ENCODE measurements at regions not wholly inside any gene's neighbourhood (a gene's known extent, or its start where the extent isn't known, plus 50 kb on each side); places are given as distances from the start of the nearest gene placed in this dataset.

DNA sequence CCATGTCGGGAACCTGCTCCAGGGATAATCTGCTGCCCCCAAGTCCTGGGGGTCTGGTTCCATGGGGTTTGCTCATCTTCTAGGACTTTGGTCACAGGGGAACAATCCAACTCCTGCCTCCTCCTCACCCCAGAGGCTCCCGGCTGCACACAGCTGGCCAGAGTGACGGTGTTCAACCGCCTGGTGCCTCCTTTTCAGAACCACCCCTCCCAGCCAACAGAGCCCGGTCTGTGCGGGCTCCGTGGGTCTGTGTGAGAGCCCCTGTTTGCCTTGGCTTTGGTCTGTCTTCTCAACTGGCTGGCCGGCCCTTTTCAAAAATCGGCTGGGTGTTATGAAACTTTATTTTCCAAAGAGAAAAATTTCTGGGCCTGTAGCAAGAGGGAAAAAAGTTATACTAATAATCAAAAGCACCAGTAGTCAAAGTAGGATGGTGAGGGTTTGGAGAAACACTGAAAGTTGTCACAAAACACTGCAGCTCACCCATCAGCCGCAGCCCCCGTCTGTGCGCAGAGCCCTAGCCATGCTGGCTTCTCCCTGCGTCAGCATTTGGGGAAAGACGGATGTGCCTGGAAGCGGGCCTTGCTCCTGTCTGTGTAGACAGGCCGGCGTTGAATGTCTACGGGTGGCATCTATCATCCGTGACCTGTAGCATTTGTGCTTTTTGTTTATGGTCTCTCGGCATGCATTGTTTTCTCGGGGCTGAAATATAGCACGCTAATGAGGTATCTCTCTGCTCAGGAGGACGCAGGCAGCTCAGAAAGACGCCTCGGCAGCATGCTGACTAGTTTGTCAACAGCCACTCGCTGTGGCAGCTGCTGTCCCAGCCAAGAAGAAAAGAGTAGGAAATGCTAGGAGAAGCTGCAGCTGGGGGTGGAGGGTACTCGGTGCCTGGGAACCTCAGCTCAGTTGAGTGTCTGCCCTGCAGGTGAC is 138.6 kb downstream of the GLI2 start:
- ATAC-seq = no peak; the same call in 2 of the 3 replicates
- intact Hi-C loops (cut with micrococcal nuclease; ENCODE audit: unreplicated experiment) = no loop called here
- peaks cover 20 to 86% of the 10 kb centered on the region in 2 experiments for H3K27me3 ChIP-seq (ENCODE audit: control insufficient read depth in 1 of 2, insufficient read depth in 2 of 2, low read length in 2 of 2)
- BruUV-seq (replicated peaks) = no TSS peak
- CTCF ChIA-PET (ENCODE audit: low intra/inter-chr PET ratio, low total read pairs) = no interaction called here
- TF ChIP-seq ZZZ3 (CRISPR knock-in tag; IDR thresholded peaks at IDR 0.05; ENCODE audit: borderline replicate concordance) (no peak), KLF13 (CRISPR knock-in tag; IDR thresholded peaks at IDR 0.05) (no peak), ZNF263 (CRISPR knock-in tag; IDR thresholded peaks at IDR 0.05) (no peak), NFYC (CRISPR knock-in tag; IDR thresholded peaks at IDR 0.05) (no peak), ZFP82 (CRISPR knock-in tag; IDR thresholded peaks at IDR 0.05; ENCODE audit: borderline replicate concordance) (no peak), SIN3A (IDR thresholded peaks at IDR 0.05; ENCODE audit: borderline replicate concordance, low read depth, low read length) (no peak), ZNF546 (CRISPR knock-in tag; conservative IDR thresholded peaks at IDR 0.05) (no peak), ZNF333 (CRISPR knock-in tag; IDR thresholded peaks at IDR 0.05; ENCODE audit: borderline replicate concordance) (no peak), CEBPG (CRISPR knock-in tag; IDR thresholded peaks at IDR 0.05) (no peak), MIXL1 (CRISPR knock-in tag; IDR thresholded peaks at IDR 0.05) (no peak)
- TF ChIP-seq, protein P1, sequence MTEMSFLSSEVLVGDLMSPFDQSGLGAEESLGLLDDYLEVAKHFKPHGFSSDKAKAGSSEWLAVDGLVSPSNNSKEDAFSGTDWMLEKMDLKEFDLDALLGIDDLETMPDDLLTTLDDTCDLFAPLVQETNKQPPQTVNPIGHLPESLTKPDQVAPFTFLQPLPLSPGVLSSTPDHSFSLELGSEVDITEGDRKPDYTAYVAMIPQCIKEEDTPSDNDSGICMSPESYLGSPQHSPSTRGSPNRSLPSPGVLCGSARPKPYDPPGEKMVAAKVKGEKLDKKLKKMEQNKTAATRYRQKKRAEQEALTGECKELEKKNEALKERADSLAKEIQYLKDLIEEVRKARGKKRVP (CRISPR knock-in tag; IDR thresholded peaks at IDR 0.05) = no peak
- no peak overlapping the region for H3K4me2 ChIP-seq (ENCODE audit: low read depth, low read length)
- no peaks in the 10 kb centered on the region for H3K4me1 ChIP-seq (ENCODE audit: insufficient read depth, low read length)
- POLR2A ChIA-PET = no interaction called here
- FAIRE-seq = no peak
- H3K36me3 ChIP-seq (replicated peaks in 1 of 2; ENCODE audit: control insufficient read depth in 1 of 2, insufficient read depth in 2 of 2, low read length in 2 of 2) = no peaks in the 10 kb centered on the region
- no peak overlapping the region for H2AFZ ChIP-seq (ENCODE audit: low read length)
- peaks cover 4% of the 10 kb centered on the region; the same call in 1 of the 2 replicates for H4K20me1 ChIP-seq (ENCODE audit: insufficient read depth, low read length)
- H3K27ac ChIP-seq (ENCODE audit: extremely low read length, insufficient read depth, low read length) = no peak overlapping the region
- no peak overlapping the region for H3K4me3 ChIP-seq (replicated peaks in 1 of 3; ENCODE audit: insufficient read depth in 1 of 3, low read depth in 2 of 3, low read length in 3 of 3)
- in situ Hi-C loops (cut with HindIII; ENCODE audit: extremely low pct_ligation_motif_present, low pct_unique_long_range_greater_than_20kb) = no loop called here
- H3K9me3 ChIP-seq (ENCODE audit: low read length) = no peaks in the 10 kb centered on the region
- no peaks in the 10 kb centered on the region for H3K79me2 ChIP-seq (ENCODE audit: insufficient read depth, low read length)
- WGBS (ENCODE audit: low lambda C conversion rate) = 13% methylated on average over 26 of the region's 27 CpGs
- no peak overlapping the region for H3K9ac ChIP-seq (ENCODE audit: insufficient read depth, low read depth, low read length)
- no peak for DNase-seq (ENCODE audit: low spot score)

All from HepG2 (cell line).